Lower leg skin (tissue), 3 donors: ENCODE measurements at regions not wholly inside any gene's neighbourhood (a gene's known extent, or its start where the extent isn't known, plus 50 kb on each side); places are given as distances from the start of the nearest gene placed in this dataset.

Experiments used
- POLR2A ChIP-seq, 2 donors: fragments of 450-650 bp; IDR thresholded peaks; one replicate each; pipeline ENCODE4 v1.6.1; 2016 to 2017; ENCODE audit warnings: antibody characterized with exemption in 2 of 2, mild to moderate bottlenecking in 1 of 2, moderate library complexity in 1 of 2
- TF ChIP-seq, protein P1 (sequence below), 3 donors: fragments of 450-650 bp; IDR thresholded peaks; one replicate each; pipeline ENCODE4 v1.5.1; 2016; ENCODE audit warnings: antibody characterized with exemption in 3 of 3, mild to moderate bottlenecking in 3 of 3, moderate library complexity in 2 of 3

DNA sequence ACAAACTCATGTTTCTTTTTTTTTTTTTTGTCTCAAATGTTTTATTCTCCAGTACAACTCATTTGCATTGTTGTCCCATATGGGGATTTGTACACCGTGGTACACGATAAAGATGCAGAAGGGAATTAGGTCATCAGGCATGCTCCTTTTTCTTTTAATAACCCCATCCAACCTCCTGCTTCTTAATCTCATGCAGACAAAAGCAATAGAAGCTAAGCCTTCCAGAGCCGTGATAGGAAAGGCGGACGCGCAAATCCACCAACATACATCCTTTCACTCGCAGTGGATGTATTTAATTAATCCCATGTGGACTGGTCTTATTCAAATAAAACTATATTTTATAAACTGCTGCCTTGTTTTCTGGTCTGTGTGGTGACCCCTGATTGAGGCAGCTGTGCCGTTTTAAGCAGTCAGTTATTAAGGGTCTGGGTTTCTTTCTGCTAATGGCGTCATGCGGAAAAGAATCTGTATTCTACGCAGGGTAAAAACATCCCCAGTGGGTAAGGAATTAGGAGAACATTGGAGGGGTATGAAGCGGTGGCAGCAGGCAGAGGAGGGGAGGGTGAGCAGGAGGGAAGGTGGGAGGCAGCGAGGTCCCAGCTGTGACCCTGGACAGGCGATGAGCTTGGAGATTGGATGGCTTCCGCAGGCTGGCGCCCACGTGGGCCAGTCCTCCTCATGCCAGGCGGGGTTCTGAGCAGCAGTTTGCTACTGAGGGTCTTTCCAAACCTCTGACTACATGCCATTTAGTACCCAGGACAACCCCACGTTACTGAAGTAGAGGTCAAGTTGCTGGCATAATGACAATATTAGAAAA lies 172.8 kb downstream of the LINC00237 start:
- TF ChIP-seq, protein P1, sequence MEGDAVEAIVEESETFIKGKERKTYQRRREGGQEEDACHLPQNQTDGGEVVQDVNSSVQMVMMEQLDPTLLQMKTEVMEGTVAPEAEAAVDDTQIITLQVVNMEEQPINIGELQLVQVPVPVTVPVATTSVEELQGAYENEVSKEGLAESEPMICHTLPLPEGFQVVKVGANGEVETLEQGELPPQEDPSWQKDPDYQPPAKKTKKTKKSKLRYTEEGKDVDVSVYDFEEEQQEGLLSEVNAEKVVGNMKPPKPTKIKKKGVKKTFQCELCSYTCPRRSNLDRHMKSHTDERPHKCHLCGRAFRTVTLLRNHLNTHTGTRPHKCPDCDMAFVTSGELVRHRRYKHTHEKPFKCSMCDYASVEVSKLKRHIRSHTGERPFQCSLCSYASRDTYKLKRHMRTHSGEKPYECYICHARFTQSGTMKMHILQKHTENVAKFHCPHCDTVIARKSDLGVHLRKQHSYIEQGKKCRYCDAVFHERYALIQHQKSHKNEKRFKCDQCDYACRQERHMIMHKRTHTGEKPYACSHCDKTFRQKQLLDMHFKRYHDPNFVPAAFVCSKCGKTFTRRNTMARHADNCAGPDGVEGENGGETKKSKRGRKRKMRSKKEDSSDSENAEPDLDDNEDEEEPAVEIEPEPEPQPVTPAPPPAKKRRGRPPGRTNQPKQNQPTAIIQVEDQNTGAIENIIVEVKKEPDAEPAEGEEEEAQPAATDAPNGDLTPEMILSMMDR (IDR thresholded peaks at IDR 0.05), result no peak
- TF ChIP-seq POLR2A (IDR thresholded peaks at IDR 0.05), result no peak
